ENCODE measurements at regions not wholly inside any gene's neighbourhood (a gene's known extent, or its start where the extent isn't known, plus 50 kb on each side); places are given as distances from the start of the nearest gene placed in this dataset.

GRCh38 chr2:203789618-203790017 is 78.0 kb upstream of the CTLA4 start:
- no peaks in the 10 kb centered on the region for H3K9me3 Mint-ChIP-seq
- no peak overlapping the region for H3K4me3 Mint-ChIP-seq
- no peaks in the 10 kb centered on the region for H3K36me3 Mint-ChIP-seq
- H3K27me3 Mint-ChIP-seq, result peaks cover 34% of the 10 kb centered on the region
- H3K27ac Mint-ChIP-seq, result no peak overlapping the region
- no peaks in the 10 kb centered on the region for H3K4me1 Mint-ChIP-seq
- ATAC-seq, result no peak

- Mint-ChIP-seq H3K27me3 (peaks cover 36% of the 10 kb centered on the region), H3K36me3 (no peaks in the 10 kb centered on the region), H3K9me3 (no peaks in the 10 kb centered on the region), H3K27ac (no peak overlapping the region), H3K4me3 (no peak overlapping the region), H3K4me1 (no peaks in the 10 kb centered on the region)
- no peak for ATAC-seq
Observed at GRCh38 chr2:203790134-203790852, 77.3 kb upstream of the CTLA4 start.

- Mint-ChIP-seq H3K27ac (no peak overlapping the region), H3K4me1 (peaks cover 15% of the 10 kb centered on the region), H3K36me3 (no peaks in the 10 kb centered on the region), H3K9me3 (peaks cover 5% of the 10 kb centered on the region), H3K27me3 (peaks cover 41% of the 10 kb centered on the region), H3K4me3 (no peak overlapping the region)
- ATAC-seq, result no peak
Observed at GRCh38 chr2:203796248-203797010, 71.1 kb upstream of the CTLA4 start.

- Mint-ChIP-seq H3K27me3 (peaks cover 36% of the 10 kb centered on the region), H3K27ac (no peak overlapping the region), H3K4me3 (no peak overlapping the region), H3K4me1 (peaks cover 15% of the 10 kb centered on the region), H3K9me3 (peaks cover 6% of the 10 kb centered on the region), H3K36me3 (no peaks in the 10 kb centered on the region)
- ATAC-seq, result no peak
Observed at GRCh38 chr2:203797276-203797675, 70.3 kb upstream of the CTLA4 start.

GRCh38 chr2:203797712-203798111 is 69.9 kb upstream of the CTLA4 start:
- Mint-ChIP-seq H3K9me3 (peaks cover 6% of the 10 kb centered on the region), H3K36me3 (no peaks in the 10 kb centered on the region), H3K4me1 (peaks cover 15% of the 10 kb centered on the region), H3K27ac (no peak overlapping the region), H3K4me3 (no peak overlapping the region), H3K27me3 (peaks cover 33% of the 10 kb centered on the region)
- ATAC-seq, result no peak

GRCh38 chr2:203798296-203799087 is 69.1 kb upstream of the CTLA4 start:
- Mint-ChIP-seq H3K27me3 (peaks cover 38% of the 10 kb centered on the region), H3K9me3 (peaks cover 11% of the 10 kb centered on the region), H3K4me1 (peaks cover 15% of the 10 kb centered on the region), H3K27ac (no peak overlapping the region), H3K4me3 (no peak overlapping the region), H3K36me3 (no peaks in the 10 kb centered on the region)
- peak; percentile 17 for ATAC-seq

GRCh38 chr2:203799908-203800307 is 67.7 kb upstream of the CTLA4 start:
- peaks cover 15% of the 10 kb centered on the region for H3K4me1 Mint-ChIP-seq
- no peak overlapping the region for H3K27ac Mint-ChIP-seq
- H3K27me3 Mint-ChIP-seq, result peaks cover 27% of the 10 kb centered on the region
- H3K4me3 Mint-ChIP-seq, result no peak overlapping the region
- ATAC-seq, result peak; percentile 88
- H3K9me3 Mint-ChIP-seq, result peaks cover 15% of the 10 kb centered on the region
- no peaks in the 10 kb centered on the region for H3K36me3 Mint-ChIP-seq

- ATAC-seq, result no peak
- Mint-ChIP-seq H3K4me1 (peaks cover 15% of the 10 kb centered on the region), H3K9me3 (peaks cover 19% of the 10 kb centered on the region), H3K4me3 (no peak overlapping the region), H3K27ac (no peak overlapping the region), H3K36me3 (no peaks in the 10 kb centered on the region), H3K27me3 (peaks cover 24% of the 10 kb centered on the region)
Observed at GRCh38 chr2:203800783-203801182, 66.8 kb upstream of the CTLA4 start.

GRCh38 chr2:203802342-203803052 is 65.1 kb upstream of the CTLA4 start:
- ATAC-seq, result no peak
- H3K4me1 Mint-ChIP-seq, result peaks cover 15% of the 10 kb centered on the region
- H3K27ac Mint-ChIP-seq, result no peak overlapping the region
- H3K4me3 Mint-ChIP-seq, result no peak overlapping the region
- H3K9me3 Mint-ChIP-seq, result peaks cover 19% of the 10 kb centered on the region
- H3K36me3 Mint-ChIP-seq, result no peaks in the 10 kb centered on the region
- H3K27me3 Mint-ChIP-seq, result peaks cover 32% of the 10 kb centered on the region

GRCh38 chr2:203803053-203803429 is 64.5 kb upstream of the CTLA4 start:
- ATAC-seq, result no peak
- peaks cover 15% of the 10 kb centered on the region for H3K4me1 Mint-ChIP-seq
- H3K27me3 Mint-ChIP-seq, result peaks cover 33% of the 10 kb centered on the region
- H3K27ac Mint-ChIP-seq, result no peak overlapping the region
- H3K9me3 Mint-ChIP-seq, result peaks cover 19% of the 10 kb centered on the region
- no peaks in the 10 kb centered on the region for H3K36me3 Mint-ChIP-seq
- H3K4me3 Mint-ChIP-seq, result no peak overlapping the region

GRCh38 chr2:203804070-203804469 is 63.5 kb upstream of the CTLA4 start:
- Mint-ChIP-seq H3K27ac (no peak overlapping the region), H3K27me3 (peaks cover 34% of the 10 kb centered on the region), H3K9me3 (peaks cover 19% of the 10 kb centered on the region), H3K36me3 (no peaks in the 10 kb centered on the region), H3K4me3 (no peak overlapping the region), H3K4me1 (peaks cover 10% of the 10 kb centered on the region)
- ATAC-seq, result no peak

GRCh38 chr2:203804764-203805485 is 62.6 kb upstream of the CTLA4 start:
- H3K36me3 Mint-ChIP-seq, result no peaks in the 10 kb centered on the region
- H3K27me3 Mint-ChIP-seq, result peaks cover 42% of the 10 kb centered on the region
- peaks cover 2% of the 10 kb centered on the region for H3K4me1 Mint-ChIP-seq
- no peak overlapping the region for H3K27ac Mint-ChIP-seq
- no peak overlapping the region for H3K4me3 Mint-ChIP-seq
- peaks cover 19% of the 10 kb centered on the region for H3K9me3 Mint-ChIP-seq
- ATAC-seq, result no peak

GRCh38 chr2:203805486-203805838 is 62.1 kb upstream of the CTLA4 start:
- Mint-ChIP-seq H3K4me1 (no peaks in the 10 kb centered on the region), H3K4me3 (no peak overlapping the region), H3K27me3 (peaks cover 45% of the 10 kb centered on the region), H3K27ac (no peak overlapping the region), H3K9me3 (peaks cover 19% of the 10 kb centered on the region), H3K36me3 (no peaks in the 10 kb centered on the region)
- no peak for ATAC-seq

GRCh38 chr2:203806761-203807160 is 60.8 kb upstream of the CTLA4 start:
- no peak overlapping the region for H3K27ac Mint-ChIP-seq
- H3K9me3 Mint-ChIP-seq, result peaks cover 12% of the 10 kb centered on the region
- peaks cover 7% of the 10 kb centered on the region for H3K4me1 Mint-ChIP-seq

More at GRCh38 chr2:203806761-203807160, 60.8 kb upstream of the CTLA4 start:
- Mint-ChIP-seq H3K36me3 (no peaks in the 10 kb centered on the region), H3K4me3 (no peak overlapping the region), H3K27me3 (peaks cover 35% of the 10 kb centered on the region)
- no peak for ATAC-seq
